ENCODE measurements at regions not wholly inside any gene's neighbourhood (a gene's known extent, or its start where the extent isn't known, plus 50 kb on each side); places are given as distances from the start of the nearest gene placed in this dataset.

GRCh38 chr4:129804461-129804981 lies 708.6 kb downstream of the C4orf33 start:
- TF ChIP-seq, protein P1, sequence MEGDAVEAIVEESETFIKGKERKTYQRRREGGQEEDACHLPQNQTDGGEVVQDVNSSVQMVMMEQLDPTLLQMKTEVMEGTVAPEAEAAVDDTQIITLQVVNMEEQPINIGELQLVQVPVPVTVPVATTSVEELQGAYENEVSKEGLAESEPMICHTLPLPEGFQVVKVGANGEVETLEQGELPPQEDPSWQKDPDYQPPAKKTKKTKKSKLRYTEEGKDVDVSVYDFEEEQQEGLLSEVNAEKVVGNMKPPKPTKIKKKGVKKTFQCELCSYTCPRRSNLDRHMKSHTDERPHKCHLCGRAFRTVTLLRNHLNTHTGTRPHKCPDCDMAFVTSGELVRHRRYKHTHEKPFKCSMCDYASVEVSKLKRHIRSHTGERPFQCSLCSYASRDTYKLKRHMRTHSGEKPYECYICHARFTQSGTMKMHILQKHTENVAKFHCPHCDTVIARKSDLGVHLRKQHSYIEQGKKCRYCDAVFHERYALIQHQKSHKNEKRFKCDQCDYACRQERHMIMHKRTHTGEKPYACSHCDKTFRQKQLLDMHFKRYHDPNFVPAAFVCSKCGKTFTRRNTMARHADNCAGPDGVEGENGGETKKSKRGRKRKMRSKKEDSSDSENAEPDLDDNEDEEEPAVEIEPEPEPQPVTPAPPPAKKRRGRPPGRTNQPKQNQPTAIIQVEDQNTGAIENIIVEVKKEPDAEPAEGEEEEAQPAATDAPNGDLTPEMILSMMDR (IDR thresholded peaks at IDR 0.05; ENCODE audit: low read depth, low read length): no peak
- no peak for TF ChIP-seq MYC (IDR thresholded peaks at IDR 0.05; ENCODE audit: low read depth, low read length)
- no peak for TF ChIP-seq POLR2A (IDR thresholded peaks at IDR 0.05; ENCODE audit: extremely low read depth, insufficient read length)
- TF ChIP-seq, protein P2, sequence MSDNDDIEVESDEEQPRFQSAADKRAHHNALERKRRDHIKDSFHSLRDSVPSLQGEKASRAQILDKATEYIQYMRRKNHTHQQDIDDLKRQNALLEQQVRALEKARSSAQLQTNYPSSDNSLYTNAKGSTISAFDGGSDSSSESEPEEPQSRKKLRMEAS (IDR thresholded peaks at IDR 0.05; ENCODE audit: low read depth, low read length): no peak
